H4 (cell line): ENCODE measurements at regions not wholly inside any gene's neighbourhood (a gene's known extent, or its start where the extent isn't known, plus 50 kb on each side); places are given as distances from the start of the nearest gene placed in this dataset.

Experiments
- DNase-seq: peaks from one replicate; pipeline ENCODE4 v3.0.0-alpha.2; 2015; ENCODE audit warnings: low spot score

DNA sequence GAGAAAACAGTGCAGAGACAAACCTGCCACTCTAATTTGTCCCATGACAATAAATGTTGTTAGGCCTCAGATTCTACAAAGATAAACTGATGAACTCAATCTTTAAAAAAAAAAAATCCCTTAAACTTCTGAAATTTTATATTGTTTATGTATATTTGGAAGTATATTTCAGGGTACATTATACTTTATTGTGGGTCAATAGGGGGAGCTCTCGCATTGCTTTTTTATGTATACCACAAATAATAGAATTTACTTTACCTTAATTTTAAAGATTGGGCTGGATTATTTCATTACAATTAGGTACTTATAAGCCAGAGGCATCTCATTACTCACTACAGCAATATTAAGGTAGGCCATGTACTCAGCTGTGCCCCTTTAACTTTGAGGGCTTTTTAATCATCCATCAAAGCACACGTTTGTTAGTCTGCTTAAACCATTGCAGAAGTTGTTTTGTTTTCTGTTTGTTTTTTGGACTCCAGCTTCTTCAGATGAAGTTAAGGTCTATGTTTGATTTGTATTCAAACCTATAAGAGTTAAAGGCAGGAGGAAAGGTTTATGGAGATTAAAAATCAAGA, 56.3 kb upstream of the EYA4 start:
- DNase-seq, result no peak

DNA sequence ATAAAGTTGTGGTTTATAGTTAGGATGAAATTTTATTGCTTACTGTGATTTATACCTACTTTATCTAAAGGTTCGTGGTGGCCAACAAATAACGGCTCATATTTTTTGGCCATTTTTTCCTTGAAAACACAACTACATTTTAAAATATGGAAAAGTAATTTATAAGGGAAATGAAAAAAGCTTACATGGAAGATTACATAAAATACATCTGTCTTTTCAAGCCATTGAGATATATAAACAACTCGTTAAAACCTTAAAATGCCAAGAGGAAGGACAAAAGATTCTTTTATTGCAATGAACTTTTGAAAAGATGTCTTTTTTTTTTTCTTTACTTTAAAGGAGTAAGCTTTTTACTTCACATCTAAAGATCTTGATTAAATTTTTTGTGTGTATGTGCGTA, 55.4 kb upstream of the EYA4 start:
- no peak for DNase-seq

DNA sequence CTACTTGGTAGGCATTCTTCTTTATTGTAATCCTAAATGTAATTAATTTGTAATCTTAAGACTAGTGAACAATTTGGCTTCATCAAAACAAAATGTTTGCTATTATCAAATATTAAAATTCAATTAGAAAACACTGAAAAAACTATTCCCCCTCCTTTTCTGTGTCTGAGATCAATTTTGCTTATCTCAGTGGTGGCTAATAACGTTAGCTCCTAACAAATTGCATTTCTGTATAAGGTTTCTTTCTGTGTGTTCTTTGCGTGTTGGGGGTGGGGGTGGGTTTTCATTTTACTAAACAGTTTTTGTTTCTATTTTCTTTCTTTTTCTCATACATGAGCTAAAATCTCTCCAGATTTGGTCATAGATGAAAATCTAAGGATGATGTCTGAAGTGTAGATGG, 54.0 kb upstream of the EYA4 start:
- no peak for DNase-seq

DNA sequence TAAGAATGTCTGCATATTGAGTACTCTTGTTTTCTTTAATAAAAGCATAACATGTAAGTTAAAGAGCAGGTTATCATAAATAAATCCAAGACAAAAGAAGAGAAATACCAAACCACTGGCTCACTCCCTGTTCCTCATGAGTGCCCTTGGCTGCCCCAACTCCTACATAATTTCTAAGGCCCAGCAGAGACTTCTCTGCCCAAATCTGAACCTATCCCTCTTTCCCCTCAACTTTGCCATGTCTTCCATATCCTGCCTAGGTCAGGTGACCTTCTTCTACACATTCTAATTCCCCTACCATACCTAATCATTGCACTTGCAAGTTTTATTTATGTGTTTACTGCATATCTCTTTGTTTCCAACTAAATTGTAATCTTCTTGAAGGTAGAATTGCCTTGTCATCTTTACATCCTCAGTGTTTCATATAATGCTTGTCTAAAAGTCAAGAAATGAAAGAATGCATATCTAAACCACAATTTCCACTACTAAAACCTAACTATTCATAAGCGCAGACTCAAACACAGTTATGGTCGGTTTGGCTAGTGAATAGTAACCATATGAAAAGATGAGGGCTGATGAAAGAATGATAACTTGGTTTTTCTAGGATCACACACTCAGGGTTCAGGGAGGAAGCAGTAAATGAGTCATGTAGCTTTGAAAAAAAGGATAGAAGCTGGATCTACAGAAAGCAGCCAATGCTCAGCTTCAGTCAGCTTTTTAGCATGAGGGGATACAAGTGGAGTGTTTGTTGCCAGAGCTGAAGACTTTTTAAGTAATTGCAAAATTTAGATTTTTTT, 53.3 kb upstream of the EYA4 start:
- peak; percentile 14 for DNase-seq

DNA sequence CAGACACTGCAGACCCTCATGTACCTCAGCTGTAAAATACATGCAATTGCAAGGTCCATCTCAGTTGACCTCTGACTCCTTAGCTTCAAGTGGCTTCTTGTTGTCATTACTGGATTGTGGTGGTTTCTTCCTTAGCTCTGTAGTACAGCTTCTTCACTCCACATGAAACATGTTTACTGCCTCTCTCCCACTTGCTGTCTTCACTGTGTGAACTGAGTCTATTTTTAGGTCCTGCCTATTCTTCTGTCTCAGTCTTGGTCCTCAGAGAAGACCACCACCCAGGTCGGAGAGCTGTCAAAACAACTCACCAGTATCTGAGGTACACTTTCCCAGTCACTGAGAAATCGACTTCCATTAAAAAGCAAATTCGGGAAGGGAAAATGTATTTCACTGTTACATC, 50.2 kb upstream of the EYA4 start:
- DNase-seq, result no peak

DNA sequence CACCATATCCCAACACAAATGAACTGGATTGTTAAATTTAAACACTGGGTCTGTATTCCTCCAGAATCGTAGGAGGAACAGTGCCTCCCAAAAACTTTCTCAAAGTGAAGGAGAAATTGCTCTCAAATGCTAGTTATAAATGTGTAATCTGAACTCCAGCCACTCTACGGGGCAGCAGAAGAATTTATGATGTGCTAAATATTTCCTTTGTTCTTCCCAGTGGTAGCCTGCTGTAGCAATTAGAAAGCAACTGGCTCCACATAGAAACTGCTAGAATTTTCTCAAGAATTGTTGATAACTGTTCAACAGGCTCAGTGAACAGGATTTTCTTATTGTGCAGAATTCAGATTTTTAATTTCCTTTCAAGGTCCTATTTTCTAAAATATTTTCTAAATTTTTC, 49.8 kb upstream of the EYA4 start:
- DNase-seq, result no peak
